DND-41 (cell line): ENCODE measurements at regions not wholly inside any gene's neighbourhood (a gene's known extent, or its start where the extent isn't known, plus 50 kb on each side); places are given as distances from the start of the nearest gene placed in this dataset.
"Not testable (repeated sequence)": the region's sequence is repeated elsewhere in the genome, so short reads cannot be mapped to it uniquely, and the experiment has no call there.

Experiments used
- ATAC-seq: fragments of 200-7000 bp; cut with Tn5 transposase; 3 replicates; pipeline ENCODE4 v1.9.1; 2021; ENCODE audit warnings: low read depth; ENCODE audit not compliant: insufficient read depth
- DNase-seq: peaks from one replicate; pipeline ENCODE4 v3.0.0-alpha.2; 2020
- H2AFZ ChIP-seq: 2 replicates; pipeline ENCODE4 v1.6.0; 2012; ENCODE audit warnings: low read depth, low read length
- H3K27ac ChIP-seq: 2 replicates; pipeline ENCODE4 v1.5.1; 2012; ENCODE audit warnings: low read length, inconsistent platforms
- H3K27me3 ChIP-seq: fragments of 200-600 bp; sonication (generic); 2 replicates; pipeline ENCODE4 v1.6.0; 2012; ENCODE audit warnings: low read length, mild to moderate bottlenecking, inconsistent platforms; ENCODE audit not compliant: insufficient read depth, poor library complexity
- H3K36me3 ChIP-seq: 2 replicates; pipeline ENCODE4 v1.5.1; 2012; ENCODE audit warnings: low read length, inconsistent platforms; ENCODE audit not compliant: insufficient read depth
- H3K4me1 ChIP-seq: 2 replicates; pipeline ENCODE4 v1.5.1; 2012; ENCODE audit warnings: mild to moderate bottlenecking, low read length; ENCODE audit not compliant: insufficient read depth
- H3K4me2 ChIP-seq: 2 replicates; pipeline ENCODE4 v1.6.0; 2012; ENCODE audit warnings: mild to moderate bottlenecking, moderate library complexity, low read length, inconsistent platforms; ENCODE audit not compliant: insufficient read depth
- H3K4me3 ChIP-seq, 2 experiments: fragments of 200-600 bp in 1 of 2; shearing (Covaris generic) in 1 of 2; 2 replicates each; pipeline ENCODE4 v1.5.1; 2012 to 2016; ENCODE audit warnings: inconsistent platforms in 2 of 2, low read length in 2 of 2, mild to moderate bottlenecking in 2 of 2, low read depth in 1 of 2, moderate library complexity in 1 of 2
- H3K79me2 ChIP-seq: 2 replicates; pipeline ENCODE4 v1.6.0; 2012; ENCODE audit warnings: low read length, inconsistent platforms; ENCODE audit not compliant: insufficient read depth
- H3K9ac ChIP-seq: 2 replicates; pipeline ENCODE4 v1.6.0; 2012; ENCODE audit warnings: low read depth, mild to moderate bottlenecking, inconsistent platforms, low read length, moderate library complexity
- H3K9me3 ChIP-seq: 2 replicates; pipeline ENCODE4 v1.5.1; 2012; ENCODE audit warnings: low read length, moderate library complexity, mild to moderate bottlenecking, inconsistent platforms; ENCODE audit not compliant: insufficient read depth, severe bottlenecking
- H4K20me1 ChIP-seq: 2 replicates; pipeline ENCODE4 v1.6.0; 2012; ENCODE audit warnings: low read length; ENCODE audit not compliant: insufficient read depth
- CTCF ChIP-seq: IDR thresholded peaks from 2 replicates; pipeline ENCODE4 v1.5.1; 2012; ENCODE audit warnings: borderline replicate concordance, low read length, moderate library complexity, mild to moderate bottlenecking; ENCODE audit not compliant: poor library complexity, severe bottlenecking; ENCODE audit errors: extremely low read depth
- EZH2 ChIP-seq: IDR thresholded peaks from 3 replicates; pipeline ENCODE4 v1.6.1; 2012; ENCODE audit warnings: borderline replicate concordance, low read depth, mild to moderate bottlenecking, moderate library complexity, low read length, inconsistent platforms; ENCODE audit not compliant: severe bottlenecking

- TF ChIP-seq CTCF = peak; percentile 69
- TF ChIP-seq EZH2 = no peak
- H3K4me3 ChIP-seq = no peak overlapping the region
- no peak overlapping the region for H3K27ac ChIP-seq
- H3K36me3 ChIP-seq = no peaks in the 10 kb centered on the region
- no peaks in the 10 kb centered on the region for H3K4me1 ChIP-seq
- H3K79me2 ChIP-seq = no peaks in the 10 kb centered on the region
- H3K9ac ChIP-seq = no peak overlapping the region
- H3K9me3 ChIP-seq = no peaks in the 10 kb centered on the region
- DNase-seq (peak; percentile 4), ATAC-seq (no peak)
- no peaks in the 10 kb centered on the region for H4K20me1 ChIP-seq
- no peak overlapping the region for H3K4me2 ChIP-seq
- no peaks in the 10 kb centered on the region for H3K27me3 ChIP-seq
- no peak overlapping the region for H2AFZ ChIP-seq
Measured at GRCh38 chrX:106481341-106481740, 130.4 kb upstream of the RADX start.

- Histone ChIP-seq H3K36me3 (no peaks in the 10 kb centered on the region), H3K9me3 (no peaks in the 10 kb centered on the region), H3K79me2 (no peaks in the 10 kb centered on the region), H3K4me3 (no peak overlapping the region), H3K4me1 (no peaks in the 10 kb centered on the region), H3K27ac (no peak overlapping the region), H4K20me1 (no peaks in the 10 kb centered on the region), H2AFZ (no peak overlapping the region), H3K4me2 (no peak overlapping the region), H3K9ac (no peak overlapping the region), H3K27me3 (no peaks in the 10 kb centered on the region)
- no peak for DNase-seq
- no peak for ATAC-seq
- TF ChIP-seq EZH2 (no peak), CTCF (no peak)
Measured at GRCh38 chrX:106484233-106484632, 127.5 kb upstream of the RADX start.

GRCh38 chrX:106493210-106493816 is 118.5 kb upstream of the RADX start:
- ATAC-seq, H3K4me2 ChIP-seq, H3K27ac ChIP-seq: not testable (repeated sequence)

GRCh38 chrX:106499473-106499872 is 112.3 kb upstream of the RADX start:
- Histone ChIP-seq H3K4me3 (no peak overlapping the region), H3K79me2 (no peaks in the 10 kb centered on the region), H3K4me2 (no peak overlapping the region), H3K36me3 (no peaks in the 10 kb centered on the region), H3K27me3 (no peaks in the 10 kb centered on the region), H2AFZ (no peak overlapping the region), H3K9ac (no peak overlapping the region), H3K27ac (no peak overlapping the region), H4K20me1 (no peaks in the 10 kb centered on the region), H3K9me3 (no peaks in the 10 kb centered on the region), H3K4me1 (peaks cover 8% of the 10 kb centered on the region)
- no peak for TF ChIP-seq EZH2
- no peak for TF ChIP-seq CTCF
- no peak for DNase-seq
- ATAC-seq = no peak

More at GRCh38 chrX:106493210-106493816, 118.5 kb upstream of the RADX start:
- H3K9me3 ChIP-seq, H4K20me1 ChIP-seq, H3K4me3 ChIP-seq, H3K9ac ChIP-seq, H3K27me3 ChIP-seq, H2AFZ ChIP-seq, H3K79me2 ChIP-seq, DNase-seq, H3K4me1 ChIP-seq, H3K36me3 ChIP-seq: not testable (repeated sequence)
